H1 (cell line): ENCODE measurements at regions not wholly inside any gene's neighbourhood (a gene's known extent, or its start where the extent isn't known, plus 50 kb on each side); places are given as distances from the start of the nearest gene placed in this dataset.

Experiments used
- CTCF ChIA-PET: fragments of 300-600 bp; sonication (Branson Sonifier 250); formaldehyde crosslinking; loops from one replicate; lab custom pipeline; 2021; ENCODE audit not compliant: partially characterized antibody; lab: Charles Lee
- POLR2A ChIA-PET: fragments of 300-600 bp; sonication (Branson Sonifier 250); formaldehyde crosslinking; loops from one replicate; lab custom pipeline; 2021; ENCODE audit warnings: inconsistent platforms; ENCODE audit not compliant: partially characterized antibody; lab: Charles Lee
- DNase-seq, 2 experiments: peaks; one replicate each; pipeline versions ENCODE4 v3.0.0 to v3.0.0-alpha.2; 2010 to 2022; ENCODE audit warnings: low spot score in 2 of 2, low read depth in 1 of 2, mixed read lengths in 1 of 2
- FAIRE-seq: peaks from 2 replicates; lab custom pipeline; 2011; peaks lifted over from hg19 to GRCh38; lab: Jason Lieb, UNC
- H2AFZ ChIP-seq: 2 replicates; pipeline ENCODE4 v1.8.1; 2012; ENCODE audit warnings: low read length, inconsistent platforms
- H2AK5ac ChIP-seq: 2 replicates; pipeline ENCODE4 v1.6.1; 2013; ENCODE audit warnings: low read depth, low read length
- H2BK120ac ChIP-seq: replicated peaks from 2 replicates; pipeline ENCODE3; 2013; ENCODE audit warnings: low read depth, low read length, inconsistent platforms
- H2BK12ac ChIP-seq: 2 replicates; pipeline ENCODE4 v1.6.1; 2013; ENCODE audit warnings: low read depth, low read length
- H2BK15ac ChIP-seq: 2 replicates; pipeline ENCODE4 v1.6.1; 2013; ENCODE audit warnings: low read length
- H2BK20ac ChIP-seq: 2 replicates; pipeline ENCODE4 v1.6.1; 2013; ENCODE audit warnings: low read length
- H2BK5ac ChIP-seq: 2 replicates; pipeline ENCODE4 v1.6.1; 2013; ENCODE audit warnings: low read depth, low read length
- H3K14ac ChIP-seq: 2 replicates; pipeline ENCODE4 v1.6.1; 2013; ENCODE audit warnings: inconsistent platforms; ENCODE audit not compliant: insufficient read length
- H3K18ac ChIP-seq: 2 replicates; pipeline ENCODE4 v1.6.1; 2013; ENCODE audit warnings: low read length; ENCODE audit errors: extremely low read depth
- H3K23ac ChIP-seq: 2 replicates; pipeline ENCODE4 v1.6.1; 2013; ENCODE audit warnings: inconsistent platforms; ENCODE audit not compliant: insufficient read length
- H3K23me2 ChIP-seq: 2 replicates; pipeline ENCODE4 v1.6.1; 2013; ENCODE audit warnings: low read depth, low read length
- H3K27ac ChIP-seq: 2 replicates; pipeline ENCODE4 v1.6.1; 2011; ENCODE audit warnings: low read depth, low read length, inconsistent platforms
- H3K27me3 ChIP-seq, 4 experiments: replicated peaks in 1 of 4; 1 replicate in 1 of 4; 2 replicates in 3 of 4; pipeline versions ENCODE4 v1.6.1 to v1.8.1; 2011 to 2013; ENCODE audit warnings: low read length in 3 of 4, mild to moderate bottlenecking in 3 of 4, inconsistent platforms in 2 of 4, mixed read lengths in 2 of 4, moderate library complexity in 1 of 4; ENCODE audit not compliant: control insufficient read depth in 3 of 4, insufficient read depth in 3 of 4; ENCODE audit errors: extremely low read depth in 1 of 4
- H3K36me3 ChIP-seq, 4 experiments: 2 replicates each; pipeline versions ENCODE4 v1.6.1 to v1.8.1; 2011 to 2013; ENCODE audit warnings: mild to moderate bottlenecking in 4 of 4, low read length in 3 of 4, moderate library complexity in 2 of 4, control low read depth in 1 of 4, inconsistent platforms in 1 of 4; ENCODE audit not compliant: insufficient read depth in 4 of 4, control insufficient read depth in 2 of 4
- H3K4ac ChIP-seq: replicated peaks from 2 replicates; pipeline ENCODE3; 2013; ENCODE audit warnings: low read length, low read depth, mixed read lengths, inconsistent platforms; ENCODE audit not compliant: insufficient read length
- H3K4me1 ChIP-seq, 4 experiments: replicated peaks in 1 of 4; 1 replicate in 1 of 4; 2 replicates in 3 of 4; pipeline versions ENCODE4 v1.6.1 to v1.8.1; 2011 to 2013; ENCODE audit warnings: low read length in 3 of 4, inconsistent platforms in 2 of 4, mixed read lengths in 1 of 4; ENCODE audit not compliant: insufficient read depth in 4 of 4, control insufficient read depth in 3 of 4
- H3K4me2 ChIP-seq, 2 experiments: 2 replicates each; pipeline versions ENCODE4 v1.6.1 to v1.8.1; 2011 to 2013; ENCODE audit warnings: low read depth in 2 of 2, low read length in 2 of 2, control low read depth in 1 of 2, inconsistent platforms in 1 of 2, mild to moderate bottlenecking in 1 of 2; ENCODE audit not compliant: insufficient read depth in 1 of 2
- H3K4me3 ChIP-seq, 4 experiments: fragments of 200-600, 300-600 bp in 1 of 4; sonication (generic), shearing (Covaris generic), sonication (Bioruptor Twin) in 1 of 4; 2 replicates each; pipeline versions ENCODE4 v1.5.1 to v1.8.1; 2011 to 2016; ENCODE audit warnings: low read length in 4 of 4, low read depth in 3 of 4, control low read depth in 2 of 4, inconsistent platforms in 2 of 4, mild to moderate bottlenecking in 2 of 4, mixed read lengths in 1 of 4, moderate library complexity in 1 of 4; ENCODE audit not compliant: insufficient read depth in 2 of 4; ENCODE audit errors: extremely low read depth in 1 of 4
- H3K56ac ChIP-seq: replicated peaks from 2 replicates; pipeline ENCODE3; 2013; ENCODE audit warnings: low read depth, mild to moderate bottlenecking, mixed read lengths, low read length, inconsistent platforms; ENCODE audit not compliant: insufficient read length
- H3K79me1 ChIP-seq: 2 replicates; pipeline ENCODE4 v1.6.1; 2013; ENCODE audit warnings: low read depth, low read length, control low read depth
- H3K79me2 ChIP-seq, 2 experiments: 2 replicates each; pipeline versions ENCODE4 v1.6.1 to v1.8.1; 2012 to 2013; ENCODE audit warnings: low read length in 2 of 2, mild to moderate bottlenecking in 2 of 2, inconsistent platforms in 1 of 2; ENCODE audit not compliant: insufficient read depth in 2 of 2, control insufficient read depth in 1 of 2
- H3K9ac ChIP-seq, 4 experiments: replicated peaks in 1 of 4; 1 replicate in 1 of 4; 2 replicates in 3 of 4; pipeline versions ENCODE4 v1.6.1 to v1.8.1; 2011 to 2013; ENCODE audit warnings: low read depth in 3 of 4, low read length in 3 of 4, control low read depth in 2 of 4, mild to moderate bottlenecking in 2 of 4, moderate library complexity in 2 of 4, inconsistent platforms in 1 of 4; ENCODE audit errors: extremely low read depth in 1 of 4
- H3K9me3 ChIP-seq, 2 experiments: 2 replicates each; pipeline versions ENCODE4 v1.6.1 to v1.8.1; 2012 to 2013; ENCODE audit warnings: mild to moderate bottlenecking in 2 of 2, moderate library complexity in 2 of 2, control low read depth in 1 of 2, inconsistent platforms in 1 of 2, low read depth in 1 of 2, low read length in 1 of 2, mixed read lengths in 1 of 2; ENCODE audit not compliant: insufficient read depth in 2 of 2
- H4K20me1 ChIP-seq, 2 experiments: replicated peaks in 1 of 2; 2 replicates each; pipeline versions ENCODE3 to v1.8.1; 2011 to 2013; ENCODE audit warnings: inconsistent platforms in 2 of 2, low read length in 2 of 2, mild to moderate bottlenecking in 1 of 2; ENCODE audit not compliant: insufficient read depth in 2 of 2, control insufficient read depth in 1 of 2
- H4K5ac ChIP-seq: 2 replicates; pipeline ENCODE4 v1.6.1; 2013; ENCODE audit warnings: low read length, low read depth, mixed read lengths, inconsistent platforms; ENCODE audit not compliant: insufficient read length
- H4K8ac ChIP-seq: 2 replicates; pipeline ENCODE4 v1.8.0; 2013; ENCODE audit warnings: mild to moderate bottlenecking, moderate library complexity, low read length, inconsistent platforms; ENCODE audit not compliant: insufficient read depth; ENCODE audit errors: extremely low read depth
- H4K91ac ChIP-seq: replicated peaks from 2 replicates; pipeline ENCODE3; 2013; ENCODE audit warnings: low read length, mixed read lengths, inconsistent platforms; ENCODE audit not compliant: insufficient read length
- BRCA1 ChIP-seq: IDR thresholded peaks from 2 replicates; pipeline ENCODE4 v1.6.1; 2012; ENCODE audit warnings: low read depth, low read length, improper control_type of control experiment
- CEBPB ChIP-seq: IDR thresholded peaks from 2 replicates; pipeline ENCODE4 v1.6.1; 2012; ENCODE audit warnings: low read depth, low read length
- JUND ChIP-seq: IDR thresholded peaks from 2 replicates; pipeline ENCODE4 v1.6.1; 2011; ENCODE audit warnings: mild to moderate bottlenecking, improper control_type of control experiment, low read length
- NANOG ChIP-seq: IDR thresholded peaks from 2 replicates; pipeline ENCODE4 v1.6.1; 2011; ENCODE audit warnings: low read length, low read depth, mild to moderate bottlenecking, inconsistent platforms; ENCODE audit not compliant: insufficient read depth, poor library complexity, severe bottlenecking
- NRF1 ChIP-seq: IDR thresholded peaks from 2 replicates; pipeline ENCODE4 v1.6.1; 2011; ENCODE audit warnings: mild to moderate bottlenecking, low read depth, low read length, improper control_type of control experiment
- RXRA ChIP-seq: IDR thresholded peaks from 2 replicates; pipeline ENCODE4 v1.6.1; 2011; ENCODE audit warnings: low read depth, mild to moderate bottlenecking, low read length, moderate library complexity; ENCODE audit not compliant: insufficient read depth
- WGBS, 2 experiments: shearing (Covaris generic) in 1 of 2; methylation state at CpG; one replicate each; pipeline versions ENCODE4 v1.1.6 to v1.1.7; 2013 to 2015; ENCODE audit warnings: low lambda C conversion rate in 2 of 2, mixed read lengths in 2 of 2, inconsistent platforms in 1 of 2, low coverage in 1 of 2, missing lambda C conversion rate in 1 of 2; ENCODE audit not compliant: insufficient replicate concordance in 2 of 2, insufficient coverage in 1 of 2, insufficient read length in 1 of 2; ENCODE audit errors: extremely low coverage in 1 of 2, missing lambda C conversion rate in 1 of 2; 5-methylcytosine and 5-hydroxymethylcytosine counted together

GRCh38 chr7:131933751-131934289 is 377.4 kb upstream of the PODXL start:
- no peak overlapping the region for H3K56ac ChIP-seq
- no peak overlapping the region for H3K27ac ChIP-seq
- H2AFZ ChIP-seq: no peak overlapping the region
- H3K4me2 ChIP-seq: no peak overlapping the region
- no peak overlapping the region for H2BK12ac ChIP-seq
- no peaks in the 10 kb centered on the region for H3K79me1 ChIP-seq
- no peak overlapping the region for H3K4me3 ChIP-seq
- CTCF ChIA-PET: no interaction called here
- no peak overlapping the region for H2BK120ac ChIP-seq
- H3K9ac ChIP-seq: no peak overlapping the region
- no peaks in the 10 kb centered on the region for H3K9me3 ChIP-seq
- no peak overlapping the region for H2BK20ac ChIP-seq
- H4K20me1 ChIP-seq: no peaks in the 10 kb centered on the region
- H4K5ac ChIP-seq: no peak overlapping the region
- no peaks in the 10 kb centered on the region for H3K36me3 ChIP-seq
- no peaks in the 10 kb centered on the region for H3K27me3 ChIP-seq
- 85% methylated on average over 6 of the region's 6 CpGs; no CpG with 5 or more reads in 1 of the 2 experiments for WGBS, 2 experiments
- H3K18ac ChIP-seq: no peak overlapping the region
- no peaks in the 10 kb centered on the region for H3K23me2 ChIP-seq
- H4K8ac ChIP-seq: no peak overlapping the region
- no peak overlapping the region for H4K91ac ChIP-seq
- H2BK15ac ChIP-seq: no peak overlapping the region
- no peak for DNase-seq
- H3K14ac ChIP-seq: no peak overlapping the region
- POLR2A ChIA-PET: no interaction called here
- H2BK5ac ChIP-seq: no peak overlapping the region
- no peak for FAIRE-seq
- no peak overlapping the region for H2AK5ac ChIP-seq
- H3K23ac ChIP-seq: no peak overlapping the region
- H3K4ac ChIP-seq: no peak overlapping the region
- no peaks in the 10 kb centered on the region for H3K4me1 ChIP-seq
- H3K79me2 ChIP-seq: no peaks in the 10 kb centered on the region
- TF ChIP-seq NANOG (no peak), RXRA (no peak), NRF1 (no peak), CEBPB (no peak), BRCA1 (no peak), JUND (no peak)
